Heart left ventricle (tissue), 13 donors: ENCODE measurements at regions not wholly inside any gene's neighbourhood (a gene's known extent, or its start where the extent isn't known, plus 50 kb on each side); places are given as distances from the start of the nearest gene placed in this dataset.

Experiments used
- POLR2A ChIP-seq, 2 donors: fragments of 450-650 bp; IDR thresholded peaks; one replicate each; pipeline ENCODE4 v1.6.1; 2017; ENCODE audit warnings: antibody characterized with exemption in 2 of 2, mild to moderate bottlenecking in 2 of 2, moderate library complexity in 2 of 2
- TF ChIP-seq, protein P1 (sequence below), 12 donors: fragments of 200-600 bp; sonication (generic) in 4 of 12; IDR thresholded peaks; one replicate each; pipeline versions ENCODE4 v1.5.0 to v1.8.0; 2018 to 2022; ENCODE audit warnings: antibody characterized with exemption in 12 of 12, mild to moderate bottlenecking in 5 of 12
- donor health status: ischemic (EF 13 %, LVEDD 7.1; RV severe dilation, severe dysfunction).
- donor health status: DM: no; HTN: yes; CAD: no.
- donor health status: DM: no; HTN: no; CAD: no.
- donor health status: ischemic (EF 25% LVEDD 6.9; RV normal size, moderate dysfunction).
- donor health status: ischemic (EF 25% LVEDD 5.7; RV mildly dilated, moderate dysfunction).
- donor health status: ischemic (EF 35%, LVEDD 5.7; RV mildly dilated, moderate dysfunction).
- donor health status: nonischemic (EF 11% LVEDD 7.7; RV severe dilation, severe dysfunction).
- donor health status: DM: yes; HTN: yes; CAD: no.
- donor health status: PGD.
- donor health status: ischemic (EF 29% LVEDD 5.4; RV normal size, mild dysfunction).
- donor health status: nonischemic (EF 23%, LVEDD 6.1; RV moderate dilation, normal function).

DNA sequence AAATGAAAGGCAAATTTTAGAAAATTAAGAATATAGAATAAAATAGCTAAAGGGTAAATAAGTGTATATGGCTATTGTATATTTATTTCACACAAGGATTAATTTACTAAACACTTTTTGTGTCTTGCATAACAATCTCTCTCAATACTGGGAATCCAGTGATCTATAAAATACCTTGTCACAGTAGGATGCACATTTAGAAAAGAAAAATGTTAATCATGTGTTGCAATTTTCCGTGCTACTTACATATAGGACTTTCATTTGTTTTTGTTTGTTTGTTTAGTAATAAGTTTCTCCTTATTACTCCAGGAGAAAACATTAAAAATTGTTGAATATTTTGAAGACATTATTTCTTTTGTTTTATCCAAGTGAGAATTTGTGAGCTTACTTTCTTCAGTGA, 1533.3 kb downstream of the SLITRK5 start:
- TF ChIP-seq, protein P1, sequence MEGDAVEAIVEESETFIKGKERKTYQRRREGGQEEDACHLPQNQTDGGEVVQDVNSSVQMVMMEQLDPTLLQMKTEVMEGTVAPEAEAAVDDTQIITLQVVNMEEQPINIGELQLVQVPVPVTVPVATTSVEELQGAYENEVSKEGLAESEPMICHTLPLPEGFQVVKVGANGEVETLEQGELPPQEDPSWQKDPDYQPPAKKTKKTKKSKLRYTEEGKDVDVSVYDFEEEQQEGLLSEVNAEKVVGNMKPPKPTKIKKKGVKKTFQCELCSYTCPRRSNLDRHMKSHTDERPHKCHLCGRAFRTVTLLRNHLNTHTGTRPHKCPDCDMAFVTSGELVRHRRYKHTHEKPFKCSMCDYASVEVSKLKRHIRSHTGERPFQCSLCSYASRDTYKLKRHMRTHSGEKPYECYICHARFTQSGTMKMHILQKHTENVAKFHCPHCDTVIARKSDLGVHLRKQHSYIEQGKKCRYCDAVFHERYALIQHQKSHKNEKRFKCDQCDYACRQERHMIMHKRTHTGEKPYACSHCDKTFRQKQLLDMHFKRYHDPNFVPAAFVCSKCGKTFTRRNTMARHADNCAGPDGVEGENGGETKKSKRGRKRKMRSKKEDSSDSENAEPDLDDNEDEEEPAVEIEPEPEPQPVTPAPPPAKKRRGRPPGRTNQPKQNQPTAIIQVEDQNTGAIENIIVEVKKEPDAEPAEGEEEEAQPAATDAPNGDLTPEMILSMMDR (IDR thresholded peaks at IDR 0.05) = no peak
- TF ChIP-seq POLR2A (IDR thresholded peaks at IDR 0.05) = no peak
